D721Med (cell line): ENCODE measurements at regions not wholly inside any gene's neighbourhood (a gene's known extent, or its start where the extent isn't known, plus 50 kb on each side); places are given as distances from the start of the nearest gene placed in this dataset.

Experiments used
- DNase-seq: peaks from one replicate; pipeline ENCODE4 v3.0.0; 2011; ENCODE audit warnings: low spot score; ENCODE audit not compliant: insufficient read length
- FAIRE-seq: peaks from 2 replicates; lab custom pipeline; 2011; peaks lifted over from hg19 to GRCh38; lab: Jason Lieb, UNC
- CTCF ChIP-seq: IDR thresholded peaks from 2 replicates; pipeline ENCODE4 v1.5.1; 2012; ENCODE audit warnings: mild to moderate bottlenecking, control low read depth; ENCODE audit not compliant: insufficient read depth; ENCODE audit errors: missing control alignments

DNA sequence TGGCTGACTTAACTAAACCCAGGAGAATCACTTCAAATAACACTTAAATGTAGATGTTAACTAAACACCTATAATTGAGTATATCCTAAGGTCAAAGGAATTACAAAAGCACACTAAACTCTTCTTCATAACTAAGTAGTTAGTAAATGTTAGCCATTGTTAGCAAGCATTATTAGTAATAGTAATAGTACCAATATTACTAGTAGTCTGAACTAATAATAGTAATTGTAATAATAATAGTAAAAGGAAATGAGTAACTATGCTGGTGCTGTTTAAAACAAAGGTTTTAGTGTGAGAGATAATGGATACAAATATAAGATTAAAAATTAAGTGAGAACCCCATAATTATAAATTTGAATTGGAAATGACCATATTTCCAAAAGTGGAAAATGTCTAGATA lies 641.9 kb upstream of the RORB start:
- no peak for DNase-seq
- no peak for TF ChIP-seq CTCF
- no peak for FAIRE-seq

GRCh38 chr9:73863924-73864323 lies 633.2 kb upstream of the RORB start:
- FAIRE-seq (no peak), DNase-seq (no peak)
- TF ChIP-seq CTCF = no peak

- DNase-seq = no peak
- no peak for FAIRE-seq
- no peak for TF ChIP-seq CTCF
Observed at GRCh38 chr9:73866451-73866850, 630.7 kb upstream of the RORB start.

DNA sequence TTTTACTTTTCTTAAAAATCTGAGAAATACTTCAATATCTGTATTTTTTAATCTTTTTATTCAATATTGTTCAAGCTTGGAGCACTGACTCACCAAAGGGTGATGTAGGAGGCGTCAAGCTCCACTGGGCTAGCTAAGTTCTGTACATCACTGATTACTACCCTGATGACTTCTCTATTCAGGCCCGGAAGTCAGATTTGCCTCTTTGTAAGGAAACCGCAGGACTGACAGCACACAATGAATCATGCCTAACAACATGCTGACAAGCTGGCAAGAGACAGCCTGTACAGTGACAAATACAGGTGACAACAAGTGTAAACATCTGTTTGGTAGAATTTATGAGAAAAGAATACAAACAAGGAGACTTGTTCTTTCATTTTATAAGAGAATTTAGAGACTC lies 627.9 kb upstream of the RORB start:
- FAIRE-seq = no peak
- DNase-seq = no peak
- no peak for TF ChIP-seq CTCF

GRCh38 chr9:73871636-73872035 lies 625.5 kb upstream of the RORB start:
- DNase-seq = no peak
- TF ChIP-seq CTCF = no peak
- FAIRE-seq = no peak

GRCh38 chr9:73872701-73873100 lies 624.4 kb upstream of the RORB start:
- FAIRE-seq = no peak
- TF ChIP-seq CTCF = no peak
- no peak for DNase-seq

- no peak for FAIRE-seq
Observed at GRCh38 chr9:73880101-73880500, 617.0 kb upstream of the RORB start.

More at GRCh38 chr9:73880101-73880500, 617.0 kb upstream of the RORB start:
- no peak for DNase-seq
- no peak for TF ChIP-seq CTCF
